CD14-positive monocyte (primary cell): ENCODE measurements at regions not wholly inside any gene's neighbourhood (a gene's known extent, or its start where the extent isn't known, plus 50 kb on each side); places are given as distances from the start of the nearest gene placed in this dataset.

Source experiments
- DNase-seq, 3 donors: peaks; one replicate each; pipeline ENCODE4 v3.0.0-alpha.2; 2011 to 2022
- H2AFZ ChIP-seq: 2 replicates; pipeline ENCODE4 v1.6.0; 2012; ENCODE audit warnings: mild to moderate bottlenecking, low read depth, low read length, inconsistent platforms; ENCODE audit not compliant: insufficient read depth, poor library complexity, severe bottlenecking
- H3K27ac ChIP-seq, 2 donors: 1 replicate in 1 of 2; 2 replicates in 1 of 2; pipeline ENCODE4 v1.5.1; 2012 to 2013; ENCODE audit warnings: low read length in 2 of 2, control low read depth in 1 of 2, inconsistent platforms in 1 of 2, low read depth in 1 of 2, mild to moderate bottlenecking in 1 of 2
- H3K27me3 ChIP-seq, 2 donors: one replicate each; pipeline versions ENCODE4 v1.6.0 to v1.6.1; 2011 to 2013; ENCODE audit warnings: low read length in 2 of 2; ENCODE audit not compliant: control insufficient read depth in 2 of 2, insufficient read depth in 2 of 2
- H3K36me3 ChIP-seq, 2 donors: replicated peaks in 1 of 2; 1 replicate in 1 of 2; 2 replicates in 1 of 2; pipeline versions ENCODE4 v1.5.1 to v1.6.1; 2012 to 2013; ENCODE audit warnings: low read length in 2 of 2, control low read depth in 1 of 2, inconsistent platforms in 1 of 2, mild to moderate bottlenecking in 1 of 2; ENCODE audit not compliant: insufficient read depth in 2 of 2, control insufficient read depth in 1 of 2
- H3K4me1 ChIP-seq, 2 donors: 1 replicate in 1 of 2; 2 replicates in 1 of 2; pipeline versions ENCODE4 v1.5.1 to v1.6.1; 2012 to 2013; ENCODE audit warnings: low read length in 2 of 2, control low read depth in 1 of 2, inconsistent platforms in 1 of 2, mild to moderate bottlenecking in 1 of 2, moderate library complexity in 1 of 2; ENCODE audit not compliant: insufficient read depth in 2 of 2, control insufficient read depth in 1 of 2
- H3K4me2 ChIP-seq: replicated peaks from 2 replicates; pipeline ENCODE3; 2012; ENCODE audit warnings: low read length, moderate library complexity, mild to moderate bottlenecking; ENCODE audit not compliant: poor library complexity, severe bottlenecking; ENCODE audit errors: extremely low read depth
- H3K4me3 ChIP-seq, 3 experiments: fragments of 200-600 bp in 1 of 3; sonication (generic) in 1 of 3; replicated peaks in 1 of 3; 1 replicate in 2 of 3; 2 replicates in 1 of 3; pipeline ENCODE4 v1.5.1; 2011 to 2013; ENCODE audit warnings: low read length in 3 of 3, mild to moderate bottlenecking in 3 of 3, control low read depth in 2 of 3, low read depth in 2 of 3, inconsistent platforms in 1 of 3, moderate library complexity in 1 of 3
- H3K79me2 ChIP-seq: 2 replicates; pipeline ENCODE4 v1.6.0; 2012; ENCODE audit warnings: mild to moderate bottlenecking, control low read depth, inconsistent platforms, low read length, moderate library complexity; ENCODE audit not compliant: insufficient read depth
- H3K9ac ChIP-seq: 2 replicates; pipeline ENCODE4 v1.6.0; 2017; ENCODE audit warnings: low read length, mild to moderate bottlenecking; ENCODE audit not compliant: insufficient read depth, poor library complexity, severe bottlenecking
- H3K9me3 ChIP-seq, 2 donors: replicated peaks in 1 of 2; 1 replicate in 1 of 2; 2 replicates in 1 of 2; pipeline versions ENCODE4 v1.5.1 to v1.6.1; 2012 to 2013; ENCODE audit warnings: low read length in 2 of 2, control low read depth in 1 of 2; ENCODE audit not compliant: control insufficient read depth in 1 of 2, insufficient read depth in 1 of 2
- H4K20me1 ChIP-seq: 2 replicates; pipeline ENCODE4 v1.6.0; 2012; ENCODE audit warnings: mild to moderate bottlenecking, low read length, control low read depth, moderate library complexity; ENCODE audit not compliant: insufficient read depth
- H3K27ac Mint-ChIP-seq, 7 donors: one replicate each; pipeline ENCODE4 v1.8.0; 2020; ENCODE audit warnings: mild to moderate bottlenecking in 7 of 7, mixed read lengths in 7 of 7, moderate library complexity in 6 of 7, inconsistent platforms in 2 of 7
- H3K27me3 Mint-ChIP-seq, 3 donors: one replicate each; pipeline ENCODE4 v1.8.0; 2021 to 2022; ENCODE audit warnings: low read depth in 3 of 3, mild to moderate bottlenecking in 3 of 3, mixed read lengths in 3 of 3, moderate library complexity in 3 of 3, inconsistent platforms in 1 of 3
- H3K36me3 Mint-ChIP-seq, 2 donors: one replicate each; pipeline ENCODE4 v1.8.0; 2020; ENCODE audit warnings: mixed read lengths in 2 of 2, inconsistent platforms in 1 of 2, mild to moderate bottlenecking in 1 of 2
- H3K4me1 Mint-ChIP-seq: one replicate; pipeline ENCODE4 v1.8.0; 2020; ENCODE audit warnings: mild to moderate bottlenecking, mixed read lengths
- H3K4me3 Mint-ChIP-seq, 2 donors: one replicate each; pipeline ENCODE4 v1.8.0; 2020; ENCODE audit warnings: mild to moderate bottlenecking in 2 of 2, mixed read lengths in 2 of 2, moderate library complexity in 1 of 2
- H3K9me3 Mint-ChIP-seq, 7 donors: one replicate each; pipeline ENCODE4 v1.8.0; 2020 to 2022; ENCODE audit warnings: mixed read lengths in 7 of 7, mild to moderate bottlenecking in 6 of 7, moderate library complexity in 6 of 7, inconsistent platforms in 2 of 7
- WGBS: methylation state at CpG from one replicate; pipeline ENCODE4 v1.1.5; 2013; ENCODE audit warnings: missing lambda C conversion rate; ENCODE audit not compliant: insufficient coverage; 5-methylcytosine and 5-hydroxymethylcytosine counted together
- intact Hi-C, 2 donors: fragments of 100-400 bp; cut with micrococcal nuclease; formaldehyde crosslinking; loops; one replicate each; pipeline versions ENCODE4 v1.15.0 to v1.15.1; 2023
- TF ChIP-seq, protein P1 (sequence below): fragments of 200-600 bp; IDR thresholded peaks from one replicate; pipeline ENCODE4 v1.8.0; 2022; ENCODE audit warnings: antibody characterized with exemption, mild to moderate bottlenecking

DNA sequence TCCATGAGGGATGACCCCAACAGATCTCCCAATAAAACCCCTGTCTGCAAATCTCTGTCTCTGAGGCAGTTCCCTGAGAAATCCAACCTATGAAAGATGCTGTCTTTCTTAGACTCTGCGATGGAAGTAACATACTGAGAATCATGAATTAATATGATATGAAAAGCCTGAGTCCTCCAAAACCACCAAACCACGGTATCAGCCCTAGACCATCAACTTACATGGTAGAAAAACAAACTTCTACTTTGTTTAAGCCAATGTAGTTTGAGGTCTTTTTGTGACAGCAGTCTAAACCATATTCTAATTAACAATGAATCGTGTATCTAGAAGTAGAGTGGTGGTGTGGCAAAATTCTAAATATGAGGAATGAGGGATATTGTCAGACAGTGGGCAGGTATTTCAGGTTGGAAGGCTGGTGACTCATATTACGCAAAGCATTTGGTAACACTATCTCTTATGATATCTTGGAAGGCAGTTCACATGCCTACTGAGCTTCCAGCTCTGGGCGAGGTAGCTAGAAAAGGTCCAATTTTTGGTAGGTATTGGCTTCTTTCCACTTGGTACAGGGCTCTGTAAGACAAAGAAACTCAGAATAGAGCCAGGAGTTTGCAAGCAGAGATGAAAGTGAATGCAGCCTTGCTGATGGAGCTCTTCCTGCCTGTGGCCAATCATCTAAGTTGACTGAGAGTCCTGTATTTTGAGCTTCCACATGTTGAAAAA is 215.8 kb downstream of the ZFP36L2 start:
- H3K4me2 ChIP-seq = no peak overlapping the region
- TF ChIP-seq, protein P1, sequence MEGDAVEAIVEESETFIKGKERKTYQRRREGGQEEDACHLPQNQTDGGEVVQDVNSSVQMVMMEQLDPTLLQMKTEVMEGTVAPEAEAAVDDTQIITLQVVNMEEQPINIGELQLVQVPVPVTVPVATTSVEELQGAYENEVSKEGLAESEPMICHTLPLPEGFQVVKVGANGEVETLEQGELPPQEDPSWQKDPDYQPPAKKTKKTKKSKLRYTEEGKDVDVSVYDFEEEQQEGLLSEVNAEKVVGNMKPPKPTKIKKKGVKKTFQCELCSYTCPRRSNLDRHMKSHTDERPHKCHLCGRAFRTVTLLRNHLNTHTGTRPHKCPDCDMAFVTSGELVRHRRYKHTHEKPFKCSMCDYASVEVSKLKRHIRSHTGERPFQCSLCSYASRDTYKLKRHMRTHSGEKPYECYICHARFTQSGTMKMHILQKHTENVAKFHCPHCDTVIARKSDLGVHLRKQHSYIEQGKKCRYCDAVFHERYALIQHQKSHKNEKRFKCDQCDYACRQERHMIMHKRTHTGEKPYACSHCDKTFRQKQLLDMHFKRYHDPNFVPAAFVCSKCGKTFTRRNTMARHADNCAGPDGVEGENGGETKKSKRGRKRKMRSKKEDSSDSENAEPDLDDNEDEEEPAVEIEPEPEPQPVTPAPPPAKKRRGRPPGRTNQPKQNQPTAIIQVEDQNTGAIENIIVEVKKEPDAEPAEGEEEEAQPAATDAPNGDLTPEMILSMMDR = no peak

DNA sequence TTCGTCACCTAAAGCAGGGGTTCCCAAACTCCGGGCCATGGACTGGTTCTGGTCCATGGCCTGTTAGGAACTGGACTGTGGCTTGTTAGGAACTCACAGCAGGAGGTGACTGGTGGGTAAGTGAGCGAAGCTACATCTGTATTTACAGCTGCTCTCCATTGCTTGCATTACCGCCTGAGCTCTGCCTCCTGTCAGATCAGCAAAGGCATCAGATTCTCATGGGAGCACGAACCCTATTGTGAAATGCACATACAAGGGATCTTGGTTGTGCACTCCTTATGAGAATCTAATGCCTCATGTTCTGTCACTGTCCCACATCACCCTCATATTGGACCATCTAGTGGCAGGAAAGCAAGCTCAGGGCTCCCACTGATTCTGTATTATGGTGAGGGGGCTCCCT is 217.0 kb downstream of the ZFP36L2 start:
- TF ChIP-seq, protein P1 = no peak
- Mint-ChIP-seq H3K9me3 (peaks cover 5 to 11% (median 9%) of the 10 kb centered on the region in 7 donors), H3K27me3 (peaks cover 0 to 5% (median 1%) of the 10 kb centered on the region in 3 donors), H3K4me3 (no peak overlapping the region), H3K36me3 (peaks cover 4 to 7% of the 10 kb centered on the region in 2 donors), H3K27ac (no peak overlapping the region), H3K4me1 (peaks cover 48% of the 10 kb centered on the region)
- Histone ChIP-seq H3K27ac (no peak overlapping the region), H3K4me3 (no peak overlapping the region), H4K20me1 (no peaks in the 10 kb centered on the region), H3K4me2 (no peak overlapping the region), H2AFZ (no peak overlapping the region), H3K36me3 (no peaks in the 10 kb centered on the region), H3K27me3 (no peaks in the 10 kb centered on the region), H3K9me3 (peaks cover 7 to 10% of the 10 kb centered on the region in 2 donors), H3K4me1 (peaks cover 34 to 40% of the 10 kb centered on the region in 2 donors), H3K9ac (no peak overlapping the region), H3K79me2 (no peaks in the 10 kb centered on the region)
- WGBS = 80% methylated on average over 3 of the region's 5 CpGs
- DNase-seq = no peak
- intact Hi-C loops = no loop called here

More for the DNA sequence above, 215.8 kb downstream of the ZFP36L2 start:
- Histone ChIP-seq H3K79me2 (no peaks in the 10 kb centered on the region), H2AFZ (peak overlapping the region; percentile 30), H3K9me3 (peaks cover 7 to 10% of the 10 kb centered on the region in 2 donors), H3K27ac (no peak overlapping the region), H3K4me1 (peaks cover 34 to 40% of the 10 kb centered on the region in 2 donors), H3K9ac (no peak overlapping the region), H3K27me3 (no peaks in the 10 kb centered on the region), H3K36me3 (no peaks in the 10 kb centered on the region), H4K20me1 (no peaks in the 10 kb centered on the region), H3K4me3 (no peak overlapping the region)
- no peak for DNase-seq
- Mint-ChIP-seq H3K9me3 (peaks cover 5 to 11% (median 7%) of the 10 kb centered on the region in 7 donors), H3K36me3 (peaks cover 4 to 7% of the 10 kb centered on the region in 2 donors), H3K4me1 (peaks cover 47% of the 10 kb centered on the region), H3K4me3 (no peak overlapping the region), H3K27me3 (peaks cover 0 to 2% (median 1%) of the 10 kb centered on the region in 3 donors), H3K27ac (no peak overlapping the region)
- WGBS = 50% methylated on average over 1 of the region's 5 CpGs
- intact Hi-C loops = no loop called here
